ENCODE measurements at regions not wholly inside any gene's neighbourhood (a gene's known extent, or its start where the extent isn't known, plus 50 kb on each side); places are given as distances from the start of the nearest gene placed in this dataset.

GRCh38 chr9:75274781-75275180 lies 186.5 kb downstream of the OSTF1 start (continued):
- TF ChIP-seq SP1 (IDR thresholded peaks at IDR 0.05; ENCODE audit: low read depth) (no peak), ELF1 (IDR thresholded peaks at IDR 0.05; ENCODE audit: borderline replicate concordance, low read depth) (no peak), FOSL1 (IDR thresholded peaks at IDR 0.05; ENCODE audit: low read depth) (no peak), POLR2AphosphoS5 (IDR thresholded peaks at IDR 0.05; ENCODE audit: low read depth, low read length) (no peak), ATF3 (IDR thresholded peaks at IDR 0.05) (no peak)

GRCh38 chr9:75282047-75282446 lies 193.7 kb downstream of the OSTF1 start:
- Histone ChIP-seq H3K9me2 (ENCODE audit: insufficient read depth) (no peaks in the 10 kb centered on the region), H3K79me2 (ENCODE audit: insufficient read depth, low read length) (no peaks in the 10 kb centered on the region), H3K9me3 (ENCODE audit: control insufficient read depth in 1 of 2, insufficient read depth in 1 of 2, low read depth in 1 of 2, low read length in 2 of 2) (no peaks in the 10 kb centered on the region), H3K36me3 (ENCODE audit: control insufficient read depth in 1 of 2, insufficient read depth in 2 of 2, low read length in 2 of 2) (no peaks in the 10 kb centered on the region), H3K4me3 (replicated peaks in 1 of 2; ENCODE audit: low read depth in 1 of 2, low read length in 2 of 2) (no peak overlapping the region), H2AFZ (ENCODE audit: low read depth, low read length, poor library complexity, severe bottlenecking) (no peak overlapping the region), H3K4me2 (ENCODE audit: low read length) (no peak overlapping the region), H3K27ac (ENCODE audit: low read depth, low read length) (no peak overlapping the region), H3K4me1 (ENCODE audit: control insufficient read depth in 1 of 2, insufficient read depth in 2 of 2, low read length in 2 of 2) (no peaks in the 10 kb centered on the region), H4K20me1 (ENCODE audit: insufficient read depth) (no peaks in the 10 kb centered on the region), H3K9ac (ENCODE audit: low read length) (no peak overlapping the region), H3K27me3 (ENCODE audit: insufficient read depth, low read length) (peaks cover 8% of the 10 kb centered on the region; the same call in 1 of the 2 replicates)
- no peak for DNase-seq (ENCODE audit: low read depth, low spot score)
- no TSS peak for BruUV-seq (replicated peaks)
- ChIA-PET POLR2A (no interaction called here), CTCF (interaction anchor here (1.3 kb wide), 1 partner anchor 16 kb away, joined by 3 read pairs; no protein-coding TSS in a partner anchor), RAD21 (ENCODE audit: low non-redundant PET in 1 of 2, low total read pairs in 2 of 2, uncharacterized antibody in 2 of 2, unreplicated experiment in 2 of 2) (no interaction called here)
- ATAC-seq, result no peak
- intact Hi-C loops (cut with micrococcal nuclease), result no loop called here
- no peak for TF ChIP-seq ZBTB33 (IDR thresholded peaks at IDR 0.05; ENCODE audit: extremely low read depth, insufficient replicate concordance, low read length)
- no peak for TF ChIP-seq TCF7L2 (IDR thresholded peaks at IDR 0.05; ENCODE audit: borderline replicate concordance, extremely low read depth, insufficient read depth, insufficient read length)
- no peak for TF ChIP-seq EZH2 (IDR thresholded peaks at IDR 0.05)
- TF ChIP-seq ATF3 (IDR thresholded peaks at IDR 0.05), result no peak
- no peak for TF ChIP-seq REST (IDR thresholded peaks at IDR 0.05; ENCODE audit: low read depth)
- no peak for TF ChIP-seq SP1 (IDR thresholded peaks at IDR 0.05; ENCODE audit: low read depth)
- TF ChIP-seq CTCF (IDR thresholded peaks at IDR 0.05 in 2 of 3, conservative IDR thresholded peaks at IDR 0.05 in 1 of 3; ENCODE audit: borderline replicate concordance in 1 of 3, insufficient read depth in 1 of 3, low read depth in 2 of 3, low read length in 2 of 3), result no peak
- no peak for TF ChIP-seq SRF (IDR thresholded peaks at IDR 0.05; ENCODE audit: low read depth)
- TF ChIP-seq MAX (IDR thresholded peaks at IDR 0.05), result no peak
- TF ChIP-seq RAD21 (IDR thresholded peaks at IDR 0.05; ENCODE audit: low read depth), result no peak
- no peak for TF ChIP-seq YY1 (IDR thresholded peaks at IDR 0.05; ENCODE audit: extremely low read depth, insufficient replicate concordance, low read depth, low read length)
- TF ChIP-seq ZFX (IDR thresholded peaks at IDR 0.05), result no peak
- TF ChIP-seq FOSL1 (IDR thresholded peaks at IDR 0.05; ENCODE audit: low read depth), result no peak
- TF ChIP-seq EZH2phosphoT487 (IDR thresholded peaks at IDR 0.05; ENCODE audit: borderline replicate concordance), result no peak
- TF ChIP-seq EGR1 (IDR thresholded peaks at IDR 0.05; ENCODE audit: low read depth), result no peak
